Neural cell (in vitro differentiated cells): ENCODE measurements at regions not wholly inside any gene's neighbourhood (a gene's known extent, or its start where the extent isn't known, plus 50 kb on each side); places are given as distances from the start of the nearest gene placed in this dataset.

Source experiments
- H2AFZ ChIP-seq: fragments of 200-600, 300-800 bp; sonication (generic), shearing (Covaris generic); 2 replicates; pipeline ENCODE4 v1.6.0; 2014; ENCODE audit warnings: low read depth, mild to moderate bottlenecking, antibody characterized with exemption, low read length, moderate library complexity
- H3F3A ChIP-seq: fragments of 200-600 bp; shearing (Covaris generic); 2 replicates; pipeline ENCODE4 v1.6.1; 2016; ENCODE audit warnings: mild to moderate bottlenecking, moderate library complexity, mixed read lengths, antibody characterized with exemption, low read length; ENCODE audit not compliant: insufficient read depth, poor library complexity, severe bottlenecking
- H3K27ac ChIP-seq: fragments of 200-600, 300-800 bp; sonication (generic), shearing (Covaris generic); 2 replicates; pipeline ENCODE4 v1.5.1; 2014; ENCODE audit warnings: mild to moderate bottlenecking, low read length, moderate library complexity
- H3K27me3 ChIP-seq: fragments of 300-800, 200-600 bp; sonication (generic), shearing (Covaris generic); 2 replicates; pipeline ENCODE4 v1.6.0; 2014; ENCODE audit warnings: mild to moderate bottlenecking, low read depth, low read length, moderate library complexity; ENCODE audit not compliant: insufficient read depth
- H3K36me3 ChIP-seq: fragments of 300-800, 200-600 bp; sonication (generic), shearing (Covaris generic); 2 replicates; pipeline ENCODE4 v1.5.1; 2014; ENCODE audit warnings: mild to moderate bottlenecking, antibody characterized with exemption, low read length, moderate library complexity; ENCODE audit not compliant: insufficient read depth
- H3K4me2 ChIP-seq: fragments of 300-800, 200-600 bp; sonication (generic), shearing (Covaris generic); 2 replicates; pipeline ENCODE4 v1.6.0; 2014; ENCODE audit warnings: mild to moderate bottlenecking, low read length
- H3K4me3 ChIP-seq: fragments of 300-800, 200-600 bp; sonication (generic), shearing (Covaris generic); 2 replicates; pipeline ENCODE4 v1.5.1; 2014; ENCODE audit warnings: mild to moderate bottlenecking, low read length, moderate library complexity
- H3K79me2 ChIP-seq: fragments of 200-600 bp; shearing (Covaris generic); replicated peaks from 2 replicates; pipeline ENCODE4 v1.6.0; 2014; ENCODE audit warnings: mild to moderate bottlenecking, low read length, moderate library complexity; ENCODE audit not compliant: insufficient read depth
- H3K9ac ChIP-seq: fragments of 300-800, 200-600 bp; sonication (generic), shearing (Covaris generic); 2 replicates; pipeline ENCODE4 v1.6.1; 2016; ENCODE audit warnings: mild to moderate bottlenecking, low read length, mixed read lengths
- H3K9me2 ChIP-seq: fragments of 200-600 bp; shearing (Covaris generic); 2 replicates; pipeline ENCODE4 v1.6.1; 2016; ENCODE audit warnings: mild to moderate bottlenecking, low read length, mixed read lengths; ENCODE audit not compliant: insufficient read depth
- H3K9me3 ChIP-seq: fragments of 200-600, 300-800 bp; sonication (generic), shearing (Covaris generic); 2 replicates; pipeline ENCODE4 v1.6.1; 2016; ENCODE audit warnings: mild to moderate bottlenecking, mixed run types, low read length, moderate library complexity, mixed read lengths
- H4K20me1 ChIP-seq: fragments of 200-600 bp; shearing (Covaris generic); 2 replicates; pipeline ENCODE4 v1.6.1; 2016; ENCODE audit warnings: mild to moderate bottlenecking, mixed run types; ENCODE audit not compliant: insufficient read depth
- EP300 ChIP-seq: fragments of 450-650 bp; conservative IDR thresholded peaks from 2 replicates; pipeline ENCODE4 v1.6.1; 2014; ENCODE audit warnings: antibody characterized with exemption, mild to moderate bottlenecking, moderate library complexity; ENCODE audit not compliant: poor library complexity, severe bottlenecking
- EZH2 ChIP-seq: fragments of 200-600, 300-800 bp; shearing (Covaris generic), sonication (generic); IDR thresholded peaks from 2 replicates; pipeline ENCODE4 v1.6.1; 2014; ENCODE audit warnings: antibody characterized with exemption, low read length, borderline replicate concordance, mild to moderate bottlenecking; ENCODE audit not compliant: insufficient read depth, poor library complexity, severe bottlenecking
- MXI1 ChIP-seq: fragments of 450-650 bp; conservative IDR thresholded peaks from 2 replicates; pipeline ENCODE4 v1.6.1; 2014; ENCODE audit warnings: antibody characterized with exemption, mild to moderate bottlenecking; ENCODE audit not compliant: poor library complexity, severe bottlenecking
- POLR2AphosphoS5 ChIP-seq: IDR thresholded peaks from 2 replicates; pipeline ENCODE4 v1.6.1; 2012
- RAD21 ChIP-seq: fragments of 450-650 bp; conservative IDR thresholded peaks from 2 replicates; pipeline ENCODE4 v1.6.1; 2014; ENCODE audit warnings: antibody characterized with exemption, mild to moderate bottlenecking, moderate library complexity
- SMC3 ChIP-seq: fragments of 450-650 bp; conservative IDR thresholded peaks from 2 replicates; pipeline ENCODE4 v1.6.1; 2014; ENCODE audit warnings: antibody characterized with exemption, mild to moderate bottlenecking, moderate library complexity; ENCODE audit not compliant: poor library complexity
- TAF1 ChIP-seq: IDR thresholded peaks from 2 replicates; pipeline ENCODE4 v1.6.1; 2012; ENCODE audit warnings: low read depth
- TF ChIP-seq, protein P1 (sequence below): fragments of 450-650 bp; IDR thresholded peaks from 2 replicates; pipeline ENCODE4 v1.5.1; 2014; ENCODE audit warnings: antibody characterized with exemption, mild to moderate bottlenecking, moderate library complexity; ENCODE audit not compliant: poor library complexity, severe bottlenecking
- TF ChIP-seq, protein P2 (sequence below): IDR thresholded peaks from 2 replicates; pipeline ENCODE4 v1.6.1; 2012; ENCODE audit warnings: borderline replicate concordance

DNA sequence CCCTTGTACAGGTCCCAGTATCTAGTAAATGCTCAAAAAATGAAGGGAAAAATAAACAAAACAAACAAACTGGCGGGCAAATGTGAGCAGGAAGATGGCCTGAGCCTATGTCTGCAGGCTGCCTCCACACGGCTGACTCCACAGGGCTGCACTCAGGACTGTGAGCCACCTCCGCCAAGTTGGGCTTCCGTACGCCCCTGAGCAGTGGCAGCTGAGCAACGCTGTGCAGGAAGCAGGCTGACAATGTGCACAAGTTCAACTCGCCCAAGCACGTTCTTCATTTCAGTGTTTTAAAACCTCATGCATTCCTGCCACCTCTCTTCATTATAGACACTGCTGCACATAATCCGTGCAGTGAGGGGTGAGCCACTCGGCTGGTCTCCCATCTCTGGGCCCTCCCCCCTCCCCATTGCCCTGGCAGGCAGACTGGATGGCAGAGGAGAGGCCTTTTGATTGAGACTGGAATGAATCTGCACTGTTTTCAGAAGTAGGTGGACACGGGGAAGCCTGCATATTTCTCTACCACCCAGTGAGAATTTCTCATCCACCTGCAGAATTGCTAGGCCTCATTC lies 915.3 kb downstream of the UQCRFS1 start:
- no peak overlapping the region for H2AFZ ChIP-seq
- no peak overlapping the region for H3K4me2 ChIP-seq
- no peaks in the 10 kb centered on the region for H3K9me3 ChIP-seq
- no peaks in the 10 kb centered on the region for H3K79me2 ChIP-seq
- no peaks in the 10 kb centered on the region for H3F3A ChIP-seq
- no peaks in the 10 kb centered on the region for H3K9me2 ChIP-seq
- H3K4me3 ChIP-seq: no peak overlapping the region
- no peak overlapping the region for H3K9ac ChIP-seq
- H3K27ac ChIP-seq: no peak overlapping the region
- no peaks in the 10 kb centered on the region for H4K20me1 ChIP-seq
- no peaks in the 10 kb centered on the region for H3K36me3 ChIP-seq
- TF ChIP-seq RAD21: no peak
- TF ChIP-seq, protein P1, sequence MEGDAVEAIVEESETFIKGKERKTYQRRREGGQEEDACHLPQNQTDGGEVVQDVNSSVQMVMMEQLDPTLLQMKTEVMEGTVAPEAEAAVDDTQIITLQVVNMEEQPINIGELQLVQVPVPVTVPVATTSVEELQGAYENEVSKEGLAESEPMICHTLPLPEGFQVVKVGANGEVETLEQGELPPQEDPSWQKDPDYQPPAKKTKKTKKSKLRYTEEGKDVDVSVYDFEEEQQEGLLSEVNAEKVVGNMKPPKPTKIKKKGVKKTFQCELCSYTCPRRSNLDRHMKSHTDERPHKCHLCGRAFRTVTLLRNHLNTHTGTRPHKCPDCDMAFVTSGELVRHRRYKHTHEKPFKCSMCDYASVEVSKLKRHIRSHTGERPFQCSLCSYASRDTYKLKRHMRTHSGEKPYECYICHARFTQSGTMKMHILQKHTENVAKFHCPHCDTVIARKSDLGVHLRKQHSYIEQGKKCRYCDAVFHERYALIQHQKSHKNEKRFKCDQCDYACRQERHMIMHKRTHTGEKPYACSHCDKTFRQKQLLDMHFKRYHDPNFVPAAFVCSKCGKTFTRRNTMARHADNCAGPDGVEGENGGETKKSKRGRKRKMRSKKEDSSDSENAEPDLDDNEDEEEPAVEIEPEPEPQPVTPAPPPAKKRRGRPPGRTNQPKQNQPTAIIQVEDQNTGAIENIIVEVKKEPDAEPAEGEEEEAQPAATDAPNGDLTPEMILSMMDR: no peak
- TF ChIP-seq POLR2AphosphoS5: no peak
- no peak for TF ChIP-seq MXI1
- TF ChIP-seq SMC3: no peak
- TF ChIP-seq TAF1: no peak
- no peaks in the 10 kb centered on the region for H3K27me3 ChIP-seq

DNA sequence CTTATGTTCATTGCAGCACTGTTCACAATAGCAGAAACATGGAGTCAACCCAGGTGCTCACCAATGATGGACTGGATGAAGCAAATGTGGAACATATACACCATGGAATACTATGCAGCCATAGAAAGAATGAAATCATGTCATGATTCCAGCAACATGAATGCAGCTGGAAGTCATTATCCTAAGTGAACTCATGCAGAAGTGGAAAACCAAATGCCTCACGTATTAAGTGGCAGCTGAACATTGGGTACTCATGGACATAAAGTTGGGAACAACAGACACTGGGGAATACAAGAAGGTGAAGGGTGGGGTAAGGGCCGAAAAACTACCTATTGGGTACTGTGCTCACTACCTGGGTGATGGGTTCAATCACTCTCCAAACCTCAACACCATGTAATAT lies 915.9 kb downstream of the UQCRFS1 start:
- H3K4me3 ChIP-seq: no peak overlapping the region
- no peaks in the 10 kb centered on the region for H3K9me3 ChIP-seq
- H4K20me1 ChIP-seq: no peaks in the 10 kb centered on the region
- no peaks in the 10 kb centered on the region for H3K27me3 ChIP-seq
- H3K4me2 ChIP-seq: no peak overlapping the region
- H3K79me2 ChIP-seq: no peaks in the 10 kb centered on the region
- H3K9me2 ChIP-seq: no peaks in the 10 kb centered on the region
- no peak overlapping the region for H3K9ac ChIP-seq
- H3F3A ChIP-seq: no peaks in the 10 kb centered on the region
- no peak overlapping the region for H2AFZ ChIP-seq
- H3K36me3 ChIP-seq: no peaks in the 10 kb centered on the region
- TF ChIP-seq POLR2AphosphoS5: no peak
- TF ChIP-seq SMC3: no peak
- no peak for TF ChIP-seq EP300
- TF ChIP-seq TAF1: no peak
- no peak for TF ChIP-seq EZH2
- no peak for TF ChIP-seq RAD21
- TF ChIP-seq, protein P1: no peak
- no peak for TF ChIP-seq MXI1
- TF ChIP-seq, protein P2, sequence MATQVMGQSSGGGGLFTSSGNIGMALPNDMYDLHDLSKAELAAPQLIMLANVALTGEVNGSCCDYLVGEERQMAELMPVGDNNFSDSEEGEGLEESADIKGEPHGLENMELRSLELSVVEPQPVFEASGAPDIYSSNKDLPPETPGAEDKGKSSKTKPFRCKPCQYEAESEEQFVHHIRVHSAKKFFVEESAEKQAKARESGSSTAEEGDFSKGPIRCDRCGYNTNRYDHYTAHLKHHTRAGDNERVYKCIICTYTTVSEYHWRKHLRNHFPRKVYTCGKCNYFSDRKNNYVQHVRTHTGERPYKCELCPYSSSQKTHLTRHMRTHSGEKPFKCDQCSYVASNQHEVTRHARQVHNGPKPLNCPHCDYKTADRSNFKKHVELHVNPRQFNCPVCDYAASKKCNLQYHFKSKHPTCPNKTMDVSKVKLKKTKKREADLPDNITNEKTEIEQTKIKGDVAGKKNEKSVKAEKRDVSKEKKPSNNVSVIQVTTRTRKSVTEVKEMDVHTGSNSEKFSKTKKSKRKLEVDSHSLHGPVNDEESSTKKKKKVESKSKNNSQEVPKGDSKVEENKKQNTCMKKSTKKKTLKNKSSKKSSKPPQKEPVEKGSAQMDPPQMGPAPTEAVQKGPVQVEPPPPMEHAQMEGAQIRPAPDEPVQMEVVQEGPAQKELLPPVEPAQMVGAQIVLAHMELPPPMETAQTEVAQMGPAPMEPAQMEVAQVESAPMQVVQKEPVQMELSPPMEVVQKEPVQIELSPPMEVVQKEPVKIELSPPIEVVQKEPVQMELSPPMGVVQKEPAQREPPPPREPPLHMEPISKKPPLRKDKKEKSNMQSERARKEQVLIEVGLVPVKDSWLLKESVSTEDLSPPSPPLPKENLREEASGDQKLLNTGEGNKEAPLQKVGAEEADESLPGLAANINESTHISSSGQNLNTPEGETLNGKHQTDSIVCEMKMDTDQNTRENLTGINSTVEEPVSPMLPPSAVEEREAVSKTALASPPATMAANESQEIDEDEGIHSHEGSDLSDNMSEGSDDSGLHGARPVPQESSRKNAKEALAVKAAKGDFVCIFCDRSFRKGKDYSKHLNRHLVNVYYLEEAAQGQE: no peak
- H3K27ac ChIP-seq: no peak overlapping the region
